GM18951 (cell line): ENCODE measurements at regions not wholly inside any gene's neighbourhood (a gene's known extent, or its start where the extent isn't known, plus 50 kb on each side); places are given as distances from the start of the nearest gene placed in this dataset.
"Not testable (repeated sequence)": the region's sequence is repeated elsewhere in the genome, so short reads cannot be mapped to it uniquely, and the experiment has no call there.

Experiments
- POLR2A ChIP-seq: IDR thresholded peaks from 4 replicates; pipeline ENCODE4 v1.6.1; 2011; ENCODE audit warnings: mild to moderate bottlenecking; ENCODE audit not compliant: insufficient read length, insufficient read depth; ENCODE audit errors: extremely low read depth
- in situ Hi-C: fragments of 300-500 bp; cut with MboI; formaldehyde crosslinking; loops from one replicate; pipeline ENCODE4 v1.12.0; 2022; ENCODE audit warnings: low sequenced_read_pairs, mixed read lengths, inconsistent platforms; ENCODE audit not compliant: unreplicated experiment

- TF ChIP-seq POLR2A, result no peak
- in situ Hi-C loops, result no loop called here
Measured at GRCh38 chr10:109650228-109650627, 273.1 kb downstream of the XPNPEP1 start.

DNA sequence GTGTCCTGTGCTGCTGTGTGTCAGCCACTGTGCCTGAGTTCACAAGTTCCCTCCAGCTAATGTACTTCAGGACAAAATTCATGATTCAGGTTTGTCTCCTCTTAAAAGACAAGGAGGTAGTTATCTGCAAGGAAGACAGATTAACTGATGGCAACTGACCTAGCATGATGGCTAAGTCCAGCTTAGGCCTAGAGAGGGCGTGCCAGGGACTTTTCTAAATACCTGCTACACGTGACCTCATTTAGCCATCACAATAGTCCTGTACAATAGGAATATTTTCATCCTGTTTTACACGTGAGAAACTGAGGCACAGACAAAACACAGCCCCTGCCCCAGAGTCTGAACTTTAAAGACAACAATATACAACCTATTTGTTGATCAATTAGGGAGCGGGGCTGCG is 275.7 kb downstream of the XPNPEP1 start:
- in situ Hi-C loops, result no loop called here
- TF ChIP-seq POLR2A, result no peak

DNA sequence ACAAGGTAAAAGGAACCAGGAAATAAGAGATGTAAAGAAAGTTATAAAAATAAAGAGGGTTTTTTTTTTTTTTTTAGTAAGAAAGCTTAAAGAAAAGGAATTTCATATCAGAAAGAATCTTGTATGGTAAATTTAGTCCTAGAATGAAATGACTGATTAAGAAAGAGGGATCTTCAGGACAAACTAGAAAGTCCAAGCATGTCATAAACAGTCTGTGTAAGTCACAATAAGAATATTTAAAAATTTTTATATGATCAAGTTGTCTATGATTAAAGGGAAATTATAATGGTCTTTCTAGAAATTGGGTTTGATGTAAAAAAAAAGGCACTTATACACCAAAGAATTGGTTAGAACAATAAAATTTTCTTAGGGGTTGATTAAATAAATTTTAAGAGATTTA is 289.5 kb downstream of the XPNPEP1 start:
- in situ Hi-C loops, result no loop called here
- no peak for TF ChIP-seq POLR2A

- in situ Hi-C loops, result not testable (repeated sequence)
Measured at GRCh38 chr10:109633017-109633416, 290.3 kb downstream of the XPNPEP1 start.

DNA sequence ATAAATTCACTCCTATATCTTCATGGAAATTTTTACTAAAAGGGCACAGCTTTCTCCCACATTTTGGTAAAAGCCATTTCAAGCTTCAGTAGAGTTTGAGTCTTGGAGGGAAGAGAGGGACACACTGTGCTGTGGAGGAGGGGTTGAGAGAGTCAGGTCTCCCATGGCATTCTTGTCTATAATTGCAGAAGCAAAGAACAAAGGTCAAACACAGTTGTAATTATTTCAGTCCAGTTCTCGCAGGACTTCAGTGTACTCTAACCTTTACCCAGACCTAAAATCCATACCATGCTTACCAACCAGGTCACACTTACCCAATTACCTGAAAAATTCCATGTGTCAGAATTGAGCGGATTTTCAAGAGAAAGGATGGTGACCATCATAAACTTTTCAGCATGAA is 298.4 kb downstream of the XPNPEP1 start:
- in situ Hi-C loops, result no loop called here

DNA sequence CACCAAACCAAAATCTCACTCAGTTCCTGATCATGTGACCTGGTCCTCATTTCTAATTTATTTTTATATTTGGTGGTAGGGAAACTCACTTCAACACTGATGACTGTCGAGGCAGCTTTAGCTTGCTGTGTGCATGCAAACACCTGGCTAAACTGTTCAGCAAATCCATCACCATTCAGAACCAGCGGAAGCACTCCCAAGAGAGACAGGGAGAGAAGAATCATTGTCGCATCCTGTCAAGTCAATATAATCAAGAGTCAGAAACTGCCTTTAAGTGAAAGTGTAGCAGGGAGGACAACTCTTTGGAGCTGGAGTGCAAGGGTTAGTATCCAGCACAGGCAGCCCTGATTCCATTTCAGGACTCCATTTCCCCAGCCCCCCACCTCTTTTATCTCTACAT is 300.7 kb downstream of the XPNPEP1 start:
- in situ Hi-C loops, result no loop called here
- TF ChIP-seq POLR2A, result no peak

More for the DNA sequence above, 298.4 kb downstream of the XPNPEP1 start:
- TF ChIP-seq POLR2A, result no peak

DNA sequence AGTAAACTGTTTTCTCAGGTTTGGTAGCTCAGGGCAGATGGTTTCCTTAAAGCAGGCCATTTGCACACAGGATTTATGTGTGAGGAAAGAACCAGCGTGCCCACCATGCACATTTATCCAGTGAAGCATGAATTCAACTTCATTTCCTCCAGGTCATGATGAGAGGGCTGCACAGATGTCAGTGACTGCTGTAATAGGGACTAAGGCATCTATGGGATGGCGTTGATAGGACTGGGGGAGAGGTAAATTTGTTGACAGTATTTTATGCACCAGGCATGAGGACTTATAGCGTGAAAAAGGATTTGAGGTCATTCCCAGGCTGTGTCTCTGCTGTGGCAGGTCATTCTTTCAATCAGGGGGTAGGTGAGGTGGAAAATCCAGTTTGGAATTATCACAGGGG is 302.9 kb downstream of the XPNPEP1 start:
- no peak for TF ChIP-seq POLR2A

DNA sequence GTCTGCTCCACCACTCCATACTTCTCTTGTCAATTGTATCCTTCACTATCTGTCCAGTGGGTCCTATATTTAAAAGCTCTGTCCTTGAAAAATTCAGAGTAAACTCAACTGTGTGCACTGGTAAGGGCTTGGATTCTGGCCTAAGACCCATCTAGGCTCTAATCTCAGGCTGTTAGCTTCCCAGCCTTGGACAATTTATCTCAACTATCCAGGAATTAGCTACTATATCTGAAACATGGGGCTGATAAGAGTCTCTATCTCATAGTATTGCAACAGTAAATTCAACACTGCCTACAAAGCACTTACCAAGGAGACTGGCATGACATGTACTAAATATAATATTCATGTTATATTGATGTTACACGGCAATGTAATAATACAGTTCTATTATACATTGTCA is 303.4 kb downstream of the XPNPEP1 start:
- no peak for TF ChIP-seq POLR2A
- in situ Hi-C loops, result no loop called here

More for the DNA sequence above, 302.9 kb downstream of the XPNPEP1 start:
- in situ Hi-C loops, result no loop called here

- no peak for TF ChIP-seq POLR2A
- in situ Hi-C loops, result no loop called here
Measured at GRCh38 chr10:109618748-109619147, 304.6 kb downstream of the XPNPEP1 start.

DNA sequence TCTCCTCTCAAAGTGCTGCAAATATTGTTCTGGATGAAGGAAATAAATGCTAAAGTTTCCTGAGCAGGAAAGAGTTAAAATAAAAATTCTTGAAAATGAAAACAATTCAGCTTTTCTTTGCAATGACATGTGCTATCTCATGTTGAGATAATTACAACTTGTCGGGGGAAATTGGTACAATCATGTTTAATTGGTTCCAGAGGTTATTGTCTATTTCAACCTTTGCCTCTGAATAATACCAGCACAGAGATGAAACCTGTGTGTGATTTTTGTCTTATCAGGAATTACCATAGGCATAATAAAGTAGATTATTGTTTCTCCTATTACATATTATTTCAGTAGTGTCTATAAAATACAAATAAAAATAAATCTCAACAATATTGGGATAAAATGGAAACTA is 305.0 kb downstream of the XPNPEP1 start:
- in situ Hi-C loops, result no loop called here
- TF ChIP-seq POLR2A, result no peak

DNA sequence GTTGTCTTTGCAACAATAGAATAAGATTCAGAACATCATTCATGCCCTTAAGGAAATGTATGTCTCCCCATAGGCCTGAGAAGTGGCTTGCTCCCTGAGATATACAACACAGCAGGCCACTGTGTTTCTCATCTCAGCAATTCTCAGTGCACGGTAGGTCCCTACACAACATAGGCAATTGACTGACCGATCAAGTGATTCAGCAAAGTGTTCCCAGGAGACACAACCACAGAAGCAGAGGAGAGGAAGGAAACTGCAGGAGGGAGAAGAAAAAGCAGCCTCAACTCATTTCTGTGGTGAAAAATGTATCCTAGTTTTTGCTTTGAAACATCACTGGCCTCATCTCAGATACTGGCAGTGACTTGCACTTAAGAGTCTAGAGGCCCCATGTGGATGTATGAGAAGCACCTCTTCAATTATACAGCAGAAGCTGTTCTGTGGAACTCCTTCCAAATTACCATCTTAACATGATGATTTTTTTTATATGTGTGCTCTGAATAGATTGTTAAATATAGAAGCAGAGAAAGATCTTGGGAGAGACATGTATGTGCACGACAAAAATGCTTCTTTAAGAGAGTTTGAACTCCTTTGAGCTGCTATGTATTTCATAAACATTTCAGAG is 306.8 kb downstream of the XPNPEP1 start:
- no peak for TF ChIP-seq POLR2A
- in situ Hi-C loops, result no loop called here

DNA sequence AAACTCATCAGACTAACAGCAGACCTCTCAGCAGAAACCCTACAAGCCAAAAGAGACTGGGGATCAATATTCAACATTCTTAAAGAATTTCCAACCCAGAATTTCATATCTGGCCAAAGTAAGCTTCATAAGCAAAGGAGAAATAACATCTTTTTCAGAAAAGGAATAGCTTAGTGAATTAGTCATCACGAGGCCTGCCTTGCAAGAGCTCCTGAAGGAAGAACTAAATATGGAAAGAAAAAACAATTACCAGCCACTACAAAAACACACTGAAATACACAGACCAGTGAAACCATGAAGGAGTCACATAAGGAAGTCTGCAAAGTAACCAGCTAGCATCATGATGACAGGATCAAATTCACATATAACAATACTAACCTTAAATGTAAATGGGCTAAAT is 328.0 kb downstream of the XPNPEP1 start:
- in situ Hi-C loops, result not testable (repeated sequence)

DNA sequence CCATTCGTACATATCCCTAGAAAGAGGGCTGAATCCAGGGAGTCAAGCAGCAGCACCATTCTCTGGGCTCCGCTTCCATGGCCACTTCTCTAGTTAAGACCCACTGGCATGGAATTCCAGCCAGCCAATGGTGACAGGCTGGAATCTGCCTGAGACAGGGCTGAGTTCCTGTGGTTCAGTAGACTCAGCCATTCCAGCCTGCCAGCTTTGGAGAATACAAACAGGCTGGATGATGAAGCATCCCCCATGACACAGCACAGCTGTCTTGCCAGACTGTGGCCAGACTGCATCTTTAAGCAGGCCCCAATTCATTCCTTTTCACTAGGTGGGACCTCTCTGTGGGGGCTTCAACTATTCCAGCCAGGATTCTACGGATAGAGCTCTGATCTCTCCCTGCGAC is 329.6 kb downstream of the XPNPEP1 start:
- in situ Hi-C loops, result no loop called here
- no peak for TF ChIP-seq POLR2A

- TF ChIP-seq POLR2A, result no peak
- in situ Hi-C loops, result no loop called here
Measured at GRCh38 chr10:109592391-109592790, 330.9 kb downstream of the XPNPEP1 start.

DNA sequence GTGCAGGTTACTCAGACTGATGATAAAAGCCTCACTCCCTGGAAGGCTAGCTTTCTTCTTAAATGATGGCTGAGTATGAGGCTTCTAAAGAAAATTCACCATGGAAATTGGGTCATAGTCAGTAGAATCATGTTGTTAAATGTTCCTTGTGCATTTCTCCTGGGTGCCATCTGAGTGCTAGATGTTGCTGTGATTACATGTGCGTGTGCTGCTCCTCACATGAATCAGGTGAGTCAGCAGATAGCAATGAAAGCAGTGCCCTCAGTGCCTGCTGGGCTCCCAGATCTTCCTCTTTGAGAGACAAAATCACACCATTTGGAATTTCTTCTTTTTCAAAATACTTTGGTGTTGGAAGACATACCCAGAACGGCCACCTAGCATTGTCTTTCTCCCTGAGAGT is 331.7 kb downstream of the XPNPEP1 start:
- no peak for TF ChIP-seq POLR2A
- in situ Hi-C loops, result no loop called here
